Superior temporal gyrus (tissue), 1 donor: ENCODE measurements at regions not wholly inside any gene's neighbourhood (a gene's known extent, or its start where the extent isn't known, plus 50 kb on each side); places are given as distances from the start of the nearest gene placed in this dataset.

ENCODE experiments used
- DNase-seq: peaks from one replicate; pipeline ENCODE4 v3.0.0-alpha.2; 2016; ENCODE audit errors: extremely low spot score

DNA sequence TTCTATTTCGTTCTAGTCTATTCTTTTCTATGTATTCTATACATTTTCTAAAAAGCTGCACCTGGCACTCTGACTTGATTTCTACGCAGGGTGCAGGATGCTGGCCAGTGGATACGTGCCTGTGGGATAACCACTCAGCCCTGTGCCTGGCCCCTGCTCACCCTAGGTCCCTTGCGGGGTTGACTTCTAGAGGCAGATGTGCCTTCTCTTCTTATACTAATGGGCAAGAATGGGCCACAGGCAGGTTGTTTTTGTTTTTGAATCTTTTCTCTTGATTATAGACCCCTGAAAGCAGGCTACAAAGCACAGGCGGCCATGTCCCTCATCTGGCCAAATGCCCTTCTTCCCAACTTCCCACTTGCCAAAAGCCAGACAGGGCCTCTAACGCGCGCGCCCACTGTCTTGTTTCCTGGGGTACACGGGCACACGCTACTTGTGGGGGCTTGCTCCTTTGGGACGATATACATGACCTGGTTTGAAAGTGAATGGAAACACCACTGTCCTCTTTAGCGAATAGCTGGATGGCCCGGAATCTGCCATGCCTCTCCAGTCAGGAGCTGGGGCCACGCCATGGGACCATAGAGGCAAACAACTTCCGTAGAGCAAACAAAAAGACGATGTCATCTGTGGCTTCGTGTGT is 162.7 kb upstream of the IRX2 start:
- no peak for DNase-seq

DNA sequence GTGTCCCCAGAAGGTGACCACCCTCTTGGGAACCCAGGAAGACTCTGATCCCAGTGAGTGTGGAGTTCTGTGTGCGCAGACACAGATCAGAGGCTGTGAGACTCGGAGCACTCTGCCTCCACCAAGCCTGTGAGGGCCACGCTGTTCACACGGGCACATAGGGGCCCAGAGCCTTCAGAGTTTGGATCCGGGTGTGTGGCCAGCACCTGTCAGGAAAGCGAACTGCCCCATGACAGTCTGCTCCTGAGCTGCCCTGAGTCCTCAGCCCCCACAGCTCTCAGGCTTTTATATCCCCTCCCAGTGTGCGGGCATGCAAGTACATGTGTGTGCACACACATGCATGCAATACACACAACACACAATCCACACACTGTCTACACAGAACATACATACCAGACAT is 161.8 kb upstream of the IRX2 start:
- DNase-seq: no peak

DNA sequence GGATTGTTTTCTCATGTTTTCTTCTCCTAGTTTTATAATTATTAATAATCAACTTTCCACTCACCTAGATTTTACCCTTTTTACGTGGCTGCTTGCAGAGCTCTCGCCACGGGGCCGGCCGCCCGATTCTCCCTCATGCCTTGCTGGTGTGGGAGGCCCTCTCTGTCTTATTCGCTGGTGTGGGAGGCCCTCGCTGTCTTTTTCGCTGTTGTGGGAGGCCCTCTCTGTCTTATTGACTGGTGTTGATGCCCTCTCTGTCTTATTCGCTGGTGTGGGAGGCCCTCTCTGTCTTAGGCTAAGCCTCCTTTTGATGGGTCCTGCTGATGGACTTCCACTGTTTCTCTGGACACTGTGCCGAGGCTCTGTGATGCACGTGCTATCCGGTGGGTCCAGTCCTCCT is 161.3 kb upstream of the IRX2 start:
- DNase-seq: no peak

DNA sequence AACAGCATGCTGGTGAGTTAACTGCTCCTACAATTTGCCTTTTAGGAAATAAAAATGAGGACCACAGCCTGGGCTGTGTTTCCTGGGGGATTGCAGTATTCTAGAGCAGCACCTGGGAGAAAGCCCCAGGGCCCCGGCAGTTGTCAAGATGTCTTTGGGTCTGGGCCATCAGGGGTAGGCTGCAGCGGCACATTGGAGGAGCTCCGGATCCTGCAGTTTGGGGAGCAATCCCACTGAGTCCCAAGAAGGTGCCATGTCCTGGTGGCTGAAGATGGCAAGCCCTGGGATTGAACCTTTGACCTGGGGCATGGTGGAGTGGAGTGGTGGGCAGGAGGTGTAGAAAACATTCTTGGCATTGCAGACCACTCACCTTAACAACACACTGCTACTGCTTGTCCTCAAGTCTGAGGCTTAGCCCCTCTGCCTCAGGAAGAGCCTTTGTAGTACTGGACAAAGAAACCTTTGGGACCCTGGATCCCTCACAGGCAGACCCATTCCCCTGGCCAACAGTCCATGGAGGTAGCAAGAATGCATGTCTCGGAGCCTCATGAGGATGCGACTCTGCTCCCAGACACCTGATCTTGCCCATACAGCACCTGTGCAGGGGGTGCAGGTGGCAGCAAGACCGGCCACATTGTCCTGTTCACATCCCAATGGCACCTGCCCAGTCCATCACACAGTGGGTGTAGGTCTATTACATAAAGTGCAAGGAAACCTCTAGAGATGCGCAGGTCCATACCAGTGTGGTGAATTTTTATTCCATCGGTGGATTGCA is 159.1 kb upstream of the IRX2 start:
- DNase-seq: no peak

DNA sequence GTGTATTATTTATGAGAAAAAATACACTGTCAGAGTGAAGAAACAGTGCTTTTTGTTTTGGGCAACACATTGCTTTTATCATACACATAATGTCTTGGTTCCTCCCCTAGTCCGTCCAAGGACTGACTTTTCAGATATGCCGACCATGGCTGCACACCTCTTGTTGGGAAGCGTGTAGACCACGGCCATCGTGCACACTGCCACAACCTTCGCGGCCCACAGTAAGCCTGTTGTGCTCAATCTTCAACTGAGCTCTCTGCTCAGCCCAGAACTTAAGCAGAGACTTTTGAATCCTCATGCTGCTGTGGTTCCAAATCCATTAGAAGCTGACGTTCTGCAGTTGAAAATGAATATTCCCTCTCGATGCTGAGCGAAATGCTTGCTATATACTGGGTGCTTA is 157.6 kb upstream of the IRX2 start:
- peak; percentile 12 for DNase-seq

DNA sequence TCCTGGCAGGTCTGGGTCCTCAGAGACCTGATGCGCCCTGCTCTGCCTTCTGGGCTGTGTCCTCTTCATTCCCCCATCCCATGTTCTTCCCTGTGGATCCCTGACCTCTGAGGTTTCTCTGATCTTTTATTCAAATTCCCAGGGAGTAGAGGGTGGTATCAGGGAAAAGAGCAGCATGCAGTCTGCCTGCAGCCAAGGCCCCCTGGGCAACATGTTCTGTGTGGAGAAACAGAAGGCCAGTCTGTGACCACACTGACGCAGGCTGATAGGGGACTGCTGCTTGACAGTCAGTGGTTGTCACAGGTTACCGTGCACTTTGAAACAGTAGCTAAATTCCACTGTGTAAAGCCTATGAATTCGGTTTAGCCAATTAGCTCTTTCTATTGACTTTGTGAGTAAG is 156.6 kb upstream of the IRX2 start:
- no peak for DNase-seq

DNA sequence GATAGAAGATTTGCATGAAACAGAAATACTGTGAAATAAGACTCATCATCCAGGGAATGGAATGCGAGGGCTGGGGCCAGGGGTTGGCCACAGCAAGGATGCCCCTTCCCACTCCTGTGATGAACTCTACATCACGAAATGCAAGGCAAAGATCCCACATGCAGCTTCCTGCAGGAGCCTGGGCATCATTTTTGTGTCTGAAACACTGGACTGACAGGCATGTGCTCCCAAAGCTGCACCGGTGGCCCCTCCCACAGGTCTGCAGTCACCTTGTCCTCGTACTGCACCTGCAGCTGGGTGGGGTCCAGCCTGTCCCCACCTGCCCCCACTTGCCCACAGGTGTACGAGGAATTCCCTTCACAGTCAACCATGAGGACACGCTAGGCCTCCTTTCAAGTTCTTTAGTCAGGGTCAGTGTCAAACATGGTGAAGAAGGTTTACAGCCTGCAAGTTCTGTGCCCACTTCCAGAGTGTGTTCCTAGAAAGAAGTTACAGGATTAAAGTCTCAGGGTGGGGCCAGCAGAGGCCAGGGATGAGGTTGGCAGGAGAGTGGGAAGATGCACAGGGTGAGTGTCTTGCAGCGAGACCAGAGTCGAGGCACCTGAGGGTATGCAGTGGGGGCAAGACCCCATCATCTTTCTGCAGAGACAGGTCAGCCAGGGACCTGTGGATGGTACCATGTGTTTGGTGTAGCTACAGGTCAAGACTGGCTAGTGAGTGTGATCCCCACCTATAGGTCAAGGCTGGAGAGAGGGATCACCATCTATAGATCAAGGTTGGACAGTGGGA is 155.0 kb upstream of the IRX2 start:
- DNase-seq: no peak

DNA sequence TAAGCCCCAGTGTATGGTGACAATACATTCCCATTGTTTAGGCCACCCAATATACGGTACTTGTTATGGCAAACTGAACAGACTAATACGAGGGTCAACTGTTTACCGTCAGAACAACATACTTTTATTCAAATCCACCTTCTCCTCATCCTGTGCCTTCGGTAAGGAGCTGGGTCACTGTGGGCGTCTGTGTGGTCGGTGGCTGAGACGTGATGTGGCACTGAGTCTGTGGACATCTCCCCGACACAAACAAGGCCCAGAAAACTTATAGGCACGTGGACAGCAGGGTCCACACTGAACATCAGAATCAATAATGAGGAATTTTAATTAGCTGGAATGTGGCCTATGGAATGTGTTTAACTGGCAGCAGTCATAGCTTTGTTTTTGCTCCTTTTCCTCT is 154.3 kb upstream of the IRX2 start:
- no peak for DNase-seq

DNA sequence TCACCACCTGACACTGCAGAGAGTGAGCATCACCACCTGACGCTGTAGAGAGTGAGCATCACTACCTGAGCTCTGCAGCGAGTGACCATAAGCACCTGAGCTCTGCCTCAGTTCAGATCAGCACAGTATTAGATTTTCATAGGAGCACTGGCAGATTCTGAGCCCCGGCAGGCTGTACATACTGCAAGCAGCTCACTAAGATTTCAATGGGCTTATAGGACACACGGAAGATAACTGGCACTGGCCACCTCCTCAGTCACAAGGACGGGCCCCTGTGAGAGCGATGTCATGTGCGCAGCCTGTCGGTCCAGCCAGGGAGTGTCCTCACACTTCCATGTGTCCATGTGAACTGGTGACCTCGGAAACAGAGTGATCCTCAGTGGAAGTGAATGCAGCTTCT is 153.5 kb upstream of the IRX2 start:
- no peak for DNase-seq

DNA sequence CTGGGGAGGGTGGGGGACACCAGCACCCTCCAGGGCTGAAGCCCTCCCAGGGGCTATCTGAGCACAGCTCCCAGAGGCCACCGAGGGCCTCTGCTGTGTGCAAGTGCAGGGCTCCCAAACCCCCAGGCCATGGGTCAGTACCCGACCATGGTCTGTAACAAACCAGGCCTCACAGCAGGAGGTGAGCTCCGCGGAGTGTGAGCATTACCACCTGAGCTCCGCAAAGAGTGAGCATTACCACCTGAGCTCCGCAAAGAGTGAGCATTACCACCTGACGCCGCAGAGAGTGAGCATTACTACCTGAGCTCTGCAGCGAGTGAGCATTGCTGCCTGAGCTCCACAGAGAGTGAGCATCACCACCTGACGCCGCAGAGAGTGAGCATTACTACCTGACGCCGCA is 152.9 kb upstream of the IRX2 start:
- DNase-seq: no peak

DNA sequence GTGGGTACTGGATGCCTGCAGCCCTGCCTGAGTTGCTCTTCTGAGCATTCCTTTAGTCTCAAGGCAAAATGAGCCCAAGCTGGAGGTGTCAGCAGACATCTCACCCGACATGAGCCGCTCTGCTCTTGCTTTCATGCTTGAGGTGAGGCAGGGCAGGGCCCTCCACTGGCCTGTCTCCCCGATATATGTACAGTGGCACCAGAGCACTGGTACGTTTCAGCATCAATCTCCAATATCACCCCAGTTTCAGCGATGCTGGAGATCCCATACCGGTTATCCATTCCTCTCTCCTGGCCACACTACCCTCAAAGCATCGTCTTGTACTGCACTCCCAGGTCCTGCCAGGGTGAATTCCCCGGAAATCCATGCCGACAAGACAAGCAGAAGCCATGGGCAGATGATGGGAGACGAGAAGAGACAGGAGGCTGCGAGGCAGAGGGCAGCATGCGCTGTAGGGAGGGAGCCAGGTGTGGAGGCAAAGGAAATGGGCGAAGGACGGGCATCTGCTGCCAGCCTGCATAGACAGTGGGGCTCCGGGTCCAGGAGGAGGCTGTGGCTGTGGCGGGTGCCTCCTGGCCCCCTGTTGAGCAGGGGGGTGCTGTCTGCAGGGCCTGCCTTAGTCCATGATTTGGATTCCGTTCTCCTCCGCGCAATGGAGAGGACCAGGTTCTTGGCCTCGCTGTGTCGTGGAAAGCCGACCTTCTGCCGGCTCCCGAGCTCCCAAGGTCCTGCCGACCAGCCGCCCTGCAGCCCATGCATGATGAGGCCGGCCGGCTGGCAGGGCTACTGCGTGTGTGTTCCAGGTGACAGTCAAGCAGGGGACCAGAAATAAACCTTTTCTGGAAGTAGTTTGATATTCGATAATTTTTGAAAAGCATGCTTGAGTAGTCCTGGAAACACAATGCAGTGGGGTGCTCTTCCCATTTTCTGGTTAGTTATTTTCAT is 152.2 kb upstream of the IRX2 start:
- no peak for DNase-seq

DNA sequence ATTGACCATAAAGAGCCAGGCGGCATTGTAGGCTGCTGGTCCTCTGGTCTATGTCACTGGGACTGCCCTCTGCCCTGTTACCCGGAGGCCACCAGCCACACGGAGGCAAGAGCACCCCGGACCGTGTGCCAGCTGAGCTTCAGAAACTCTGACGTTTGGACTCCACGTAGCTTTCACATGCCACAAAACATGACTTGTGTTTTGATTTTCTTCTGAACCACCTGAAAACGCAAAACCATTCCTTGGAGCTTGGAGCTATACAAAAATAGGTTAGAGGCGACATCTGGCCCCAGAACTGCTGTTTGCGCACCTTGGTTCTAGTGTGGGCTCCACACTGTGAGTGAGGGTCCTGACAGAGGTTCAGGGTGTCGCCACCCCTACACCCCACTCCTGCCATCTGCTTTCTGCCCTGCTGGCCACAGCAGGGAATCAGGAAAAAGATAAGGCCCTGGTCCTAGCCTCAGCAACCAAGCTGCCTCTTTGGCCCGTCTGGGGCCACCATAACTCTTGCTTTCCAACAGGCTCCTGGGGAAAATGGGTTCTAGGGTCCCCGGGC is 151.3 kb upstream of the IRX2 start:
- no peak for DNase-seq

DNA sequence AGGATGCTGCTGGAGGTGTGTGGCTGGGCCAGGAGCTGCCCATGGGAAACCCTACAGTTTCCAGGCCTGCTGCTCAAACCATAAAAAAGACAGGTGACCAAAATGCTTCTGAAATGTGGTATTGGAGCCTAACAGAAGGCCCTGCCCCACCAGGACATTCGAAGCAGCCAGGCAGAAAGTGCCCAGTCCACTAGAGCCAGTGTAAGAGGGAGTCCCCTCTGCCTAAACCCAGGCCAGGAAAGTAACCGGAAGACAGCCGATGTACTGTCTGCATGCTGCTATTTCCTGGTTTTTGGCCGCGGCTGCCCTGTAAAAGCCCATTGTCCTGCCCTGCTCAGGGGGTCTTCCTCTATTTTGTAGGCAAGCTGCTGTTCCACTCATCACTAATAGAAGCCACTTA is 150.7 kb upstream of the IRX2 start:
- no peak for DNase-seq

DNA sequence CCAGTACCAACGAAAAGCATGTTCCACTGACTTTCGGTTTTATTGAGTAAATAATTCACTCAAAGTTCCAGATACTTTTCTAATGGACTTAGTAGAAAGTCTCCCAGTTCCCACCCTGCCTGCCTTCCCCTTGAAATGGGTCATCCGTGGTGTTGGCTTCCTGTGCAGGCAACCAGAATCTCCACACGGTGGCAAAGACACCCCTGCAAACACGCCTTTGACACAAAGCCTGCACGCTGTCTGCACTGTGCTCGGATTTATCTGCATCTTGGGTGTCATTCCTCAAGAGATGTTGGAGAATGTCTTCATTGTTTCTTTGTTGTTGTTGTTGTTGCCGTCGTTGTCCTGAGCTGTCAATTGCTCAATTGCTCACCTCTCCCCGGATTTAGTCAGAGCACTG is 150.0 kb upstream of the IRX2 start:
- no peak for DNase-seq

DNA sequence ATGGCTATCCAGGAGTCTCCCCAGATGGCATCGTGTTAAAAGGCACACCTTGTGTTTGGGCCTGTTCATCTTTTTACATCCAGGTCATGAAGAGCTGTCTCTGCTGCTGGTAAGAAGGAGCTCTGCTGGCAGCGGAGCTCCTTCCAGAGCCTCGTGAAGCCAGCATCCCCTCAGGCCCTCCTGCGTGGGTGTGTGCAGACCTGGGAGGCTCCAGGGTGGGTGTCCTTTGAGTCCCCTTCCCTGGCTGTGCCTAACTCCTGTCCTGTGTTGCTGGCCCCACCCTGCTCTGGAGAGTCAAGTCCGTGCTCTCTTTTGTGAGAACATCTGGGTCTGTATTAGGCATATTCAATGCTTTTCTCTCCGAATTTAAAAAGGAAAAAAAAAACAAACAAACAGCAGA is 149.6 kb upstream of the IRX2 start:
- DNase-seq: no peak

DNA sequence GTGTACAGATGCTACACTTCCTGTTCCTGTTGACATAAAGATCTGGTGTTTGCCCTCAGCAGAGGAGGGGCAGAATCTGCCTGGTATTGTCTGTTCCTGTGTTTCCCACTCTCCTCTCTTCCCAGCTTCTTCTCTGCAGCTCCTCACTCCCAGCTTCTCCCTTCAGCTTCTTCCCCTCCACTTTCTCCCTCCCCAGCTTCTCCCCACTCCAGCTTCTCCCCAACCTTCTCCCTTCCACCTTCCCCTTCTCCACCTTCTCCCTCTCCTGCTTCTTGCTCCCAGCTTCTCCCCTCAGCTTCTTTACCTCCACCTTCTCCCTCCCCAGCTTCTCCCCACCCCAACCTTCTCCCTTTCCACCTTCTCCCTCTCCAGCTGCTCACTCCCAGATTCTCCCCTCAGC is 148.9 kb upstream of the IRX2 start:
- DNase-seq: no peak

DNA sequence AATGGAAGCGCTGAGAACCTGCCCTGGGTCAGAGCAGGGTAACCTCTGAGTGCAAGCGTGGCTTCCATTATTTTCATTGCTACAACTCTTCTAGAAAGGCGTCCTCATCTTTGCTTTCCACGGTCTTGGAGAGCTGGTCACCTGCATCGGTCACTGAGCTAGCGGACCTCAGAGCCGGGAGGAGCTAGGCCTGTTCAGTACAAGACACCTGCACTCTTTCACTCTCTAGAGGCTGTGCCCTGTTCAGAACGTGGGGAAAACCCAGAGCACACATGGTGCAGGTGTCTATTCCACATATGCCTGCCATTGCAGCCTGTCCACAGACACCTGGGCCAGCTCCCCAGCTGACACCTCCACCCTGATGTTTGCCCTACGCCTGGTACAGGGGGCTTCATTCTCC is 147.8 kb upstream of the IRX2 start:
- DNase-seq: no peak

DNA sequence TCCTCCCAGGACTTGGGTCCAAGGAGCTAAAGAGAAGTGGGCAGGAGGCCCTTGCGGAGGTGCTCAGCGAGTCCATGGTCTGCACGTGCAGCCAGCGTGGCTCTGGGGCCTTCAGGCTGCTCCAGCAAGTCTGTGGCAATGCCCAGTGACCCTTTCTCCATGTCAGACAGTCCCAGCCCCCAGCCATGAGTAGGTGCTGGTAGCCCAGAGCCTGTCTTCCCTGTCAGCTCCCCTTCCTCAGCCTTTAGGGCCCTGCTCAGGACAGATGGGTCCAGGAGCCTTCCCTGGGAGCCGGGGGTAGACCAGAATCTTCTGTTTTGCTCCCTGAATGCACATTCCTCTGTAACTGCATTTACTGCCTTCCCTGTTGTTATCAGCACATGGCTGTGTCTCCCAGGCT is 147.2 kb upstream of the IRX2 start:
- DNase-seq: no peak

DNA sequence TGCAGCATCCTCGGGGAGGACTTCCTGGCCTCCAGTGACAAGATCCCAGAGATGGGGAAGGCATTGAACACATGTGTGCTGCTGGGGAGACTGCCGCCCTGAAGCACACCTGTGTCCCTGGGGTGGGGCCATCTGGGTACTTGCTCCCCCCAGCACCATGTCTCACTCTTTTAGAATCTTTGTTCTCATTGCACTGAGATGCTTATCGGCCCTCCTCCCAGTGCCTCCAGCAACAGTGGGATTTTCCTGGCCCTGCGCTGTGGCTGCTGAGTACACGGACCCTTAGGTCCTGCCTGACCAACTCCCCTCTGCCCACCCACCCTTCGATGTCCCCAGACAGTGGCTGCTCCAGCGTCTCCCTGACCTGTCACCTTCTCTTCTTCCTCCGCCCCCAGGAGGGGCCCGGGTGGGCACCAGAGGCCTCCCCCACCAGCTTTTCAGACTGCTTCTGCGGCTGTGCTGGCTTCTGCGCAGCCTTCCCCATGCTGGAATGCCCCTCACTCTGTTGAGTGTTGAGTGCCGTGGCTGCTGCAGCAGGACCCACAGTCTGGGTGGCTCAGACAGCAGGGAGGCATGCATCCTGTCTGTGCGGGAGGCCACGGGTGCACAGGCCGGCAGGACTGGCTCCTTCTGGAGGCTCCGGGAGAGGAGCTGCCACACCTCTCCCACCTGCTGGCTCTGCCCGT is 145.9 kb upstream of the IRX2 start:
- no peak for DNase-seq

DNA sequence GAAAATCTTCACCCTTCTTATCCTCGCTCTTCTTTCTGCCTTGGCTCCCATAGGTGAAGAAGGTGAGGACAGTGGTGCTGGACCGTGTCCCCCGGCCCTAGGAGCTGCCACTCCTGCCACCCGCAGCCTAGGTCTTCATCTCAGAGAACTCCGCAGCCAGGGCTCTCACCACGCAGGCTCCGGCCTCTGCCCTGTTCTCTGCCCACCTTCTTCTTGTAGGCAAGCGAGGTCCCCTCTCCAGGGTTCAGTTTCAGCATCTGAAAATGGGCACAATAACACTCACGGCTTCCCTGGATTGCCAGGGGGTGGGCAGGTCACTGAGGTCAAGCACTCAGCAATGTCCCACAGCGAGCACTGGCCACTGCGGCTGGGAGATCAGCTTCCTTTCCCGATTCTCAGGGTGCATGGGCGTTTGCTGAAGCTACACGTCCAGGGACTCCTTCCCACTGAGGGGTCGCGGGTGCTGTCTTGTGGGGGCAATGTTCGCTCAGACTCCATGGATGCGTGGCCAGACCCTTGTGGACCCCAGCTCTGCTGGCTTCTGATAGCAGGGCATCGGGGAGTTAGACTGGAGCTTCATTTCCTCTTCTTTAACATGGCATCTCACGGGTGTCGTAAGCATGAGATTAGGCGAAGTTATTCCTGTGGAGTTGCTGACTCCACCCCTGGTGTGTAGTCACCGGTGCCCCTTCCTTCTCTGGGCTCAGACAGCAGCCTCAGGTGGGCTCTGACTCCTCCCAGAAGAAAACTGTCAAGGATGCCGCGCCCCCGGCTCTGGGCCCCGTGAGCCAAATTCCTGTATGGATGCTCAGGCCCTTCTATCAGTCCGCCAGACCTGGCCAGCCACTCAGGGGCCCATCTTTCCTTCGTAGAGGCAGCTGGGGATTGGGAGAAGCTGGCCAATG is 145.1 kb upstream of the IRX2 start:
- no peak for DNase-seq
